Heart left ventricle (tissue), 13 donors: ENCODE measurements at regions not wholly inside any gene's neighbourhood (a gene's known extent, or its start where the extent isn't known, plus 50 kb on each side); places are given as distances from the start of the nearest gene placed in this dataset.

Experiments
- CTCF ChIP-seq, 12 donors: fragments of 200-600 bp; sonication (generic) in 4 of 12; IDR thresholded peaks; one replicate each; pipeline versions ENCODE4 v1.5.0 to v1.8.0; 2018 to 2022; ENCODE audit warnings: antibody characterized with exemption in 12 of 12, mild to moderate bottlenecking in 5 of 12
- POLR2A ChIP-seq, 2 donors: fragments of 450-650 bp; IDR thresholded peaks; one replicate each; pipeline ENCODE4 v1.6.1; 2017; ENCODE audit warnings: antibody characterized with exemption in 2 of 2, mild to moderate bottlenecking in 2 of 2, moderate library complexity in 2 of 2
- donor health status: ischemic (EF 13 %, LVEDD 7.1; RV severe dilation, severe dysfunction).
- donor health status: DM: no; HTN: yes; CAD: no.
- donor health status: DM: no; HTN: no; CAD: no.
- donor health status: ischemic (EF 25% LVEDD 6.9; RV normal size, moderate dysfunction).
- donor health status: ischemic (EF 25% LVEDD 5.7; RV mildly dilated, moderate dysfunction).
- donor health status: ischemic (EF 35%, LVEDD 5.7; RV mildly dilated, moderate dysfunction).
- donor health status: nonischemic (EF 11% LVEDD 7.7; RV severe dilation, severe dysfunction).
- donor health status: DM: yes; HTN: yes; CAD: no.
- donor health status: PGD.
- donor health status: ischemic (EF 29% LVEDD 5.4; RV normal size, mild dysfunction).
- donor health status: nonischemic (EF 23%, LVEDD 6.1; RV moderate dilation, normal function).

DNA sequence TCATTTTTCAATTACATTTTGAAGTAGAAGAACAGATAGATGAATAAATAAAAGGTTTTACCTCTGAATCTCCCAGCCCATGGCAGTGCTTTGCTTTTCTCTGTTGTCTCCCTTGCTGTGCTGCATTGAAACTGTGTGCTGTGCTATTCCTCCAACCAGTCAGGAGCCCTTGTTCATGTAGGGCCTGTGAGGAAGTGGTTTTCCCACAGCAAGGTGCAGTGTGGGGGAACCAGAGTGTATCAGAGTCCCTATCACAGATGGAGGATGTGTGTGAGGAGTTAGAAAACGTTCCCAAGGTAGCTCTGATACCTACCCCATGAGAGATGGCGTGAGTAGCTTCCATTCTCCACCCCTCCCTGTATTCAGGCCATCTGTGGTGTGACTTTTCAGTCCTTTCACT lies 72.8 kb upstream of the RALGAPA2 start:
- TF ChIP-seq CTCF (IDR thresholded peaks at IDR 0.05), result no peak
- TF ChIP-seq POLR2A (IDR thresholded peaks at IDR 0.05), result no peak
